HG03039 (cell line): ENCODE measurements at regions not wholly inside any gene's neighbourhood (a gene's known extent, or its start where the extent isn't known, plus 50 kb on each side); places are given as distances from the start of the nearest gene placed in this dataset.
"Not testable (repeated sequence)": the region's sequence is repeated elsewhere in the genome, so short reads cannot be mapped to it uniquely, and the experiment has no call there.

ENCODE experiments used
- ATAC-seq: cut with Tn5 transposase; IDR thresholded peaks from one replicate; pipeline ENCODE4 v1.9.1; 2021; ENCODE audit warnings: mild to moderate bottlenecking, moderate library complexity; ENCODE audit not compliant: unreplicated experiment

DNA sequence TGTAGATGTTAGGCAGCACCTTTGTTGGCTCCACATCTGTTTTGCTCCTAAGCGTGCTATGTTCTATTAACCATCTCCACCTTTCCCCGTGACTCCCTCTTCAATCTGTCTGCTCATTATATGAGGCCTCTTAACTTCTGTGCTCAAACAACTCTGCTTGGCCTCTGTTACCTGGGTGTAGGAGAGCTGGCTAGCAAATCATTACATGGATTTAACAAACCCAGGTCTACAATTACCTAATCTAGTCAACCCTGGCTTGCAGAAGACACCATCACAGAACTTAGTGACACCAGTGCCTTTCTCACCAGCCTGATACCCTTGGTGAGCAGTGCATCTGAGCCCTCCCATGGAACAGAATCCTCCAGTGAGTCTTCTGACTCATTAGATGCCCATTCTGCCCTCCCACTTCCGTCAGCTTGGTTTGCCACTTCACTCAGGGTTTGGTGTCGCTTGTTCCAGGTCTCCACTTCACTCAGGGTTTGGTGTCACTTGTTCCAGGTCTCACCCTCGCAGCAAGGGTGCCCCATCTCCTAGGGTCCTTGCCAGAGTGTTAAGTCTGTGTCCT is 92.0 kb upstream of the KIF26B start:
- no peak for ATAC-seq

DNA sequence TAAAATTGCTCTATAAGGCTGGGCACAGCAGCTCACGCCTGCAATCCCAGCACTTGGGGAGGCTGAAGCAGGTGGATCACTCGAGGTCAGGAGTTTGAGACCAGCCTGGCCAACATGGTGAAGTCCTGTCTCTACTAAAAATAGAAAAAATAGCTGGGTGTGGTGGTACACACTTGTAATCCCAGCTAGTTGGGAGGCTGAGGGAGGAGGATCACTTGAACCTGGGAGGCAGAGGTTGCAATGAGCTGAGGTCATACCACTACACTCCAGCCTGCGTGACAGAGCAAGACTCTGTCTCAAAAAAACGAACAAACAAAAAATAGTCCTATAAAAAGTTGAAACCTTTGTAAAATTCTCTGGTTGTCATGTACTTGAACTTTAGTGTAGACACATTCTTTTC is 93.0 kb upstream of the KIF26B start:
- not testable (repeated sequence) for ATAC-seq

DNA sequence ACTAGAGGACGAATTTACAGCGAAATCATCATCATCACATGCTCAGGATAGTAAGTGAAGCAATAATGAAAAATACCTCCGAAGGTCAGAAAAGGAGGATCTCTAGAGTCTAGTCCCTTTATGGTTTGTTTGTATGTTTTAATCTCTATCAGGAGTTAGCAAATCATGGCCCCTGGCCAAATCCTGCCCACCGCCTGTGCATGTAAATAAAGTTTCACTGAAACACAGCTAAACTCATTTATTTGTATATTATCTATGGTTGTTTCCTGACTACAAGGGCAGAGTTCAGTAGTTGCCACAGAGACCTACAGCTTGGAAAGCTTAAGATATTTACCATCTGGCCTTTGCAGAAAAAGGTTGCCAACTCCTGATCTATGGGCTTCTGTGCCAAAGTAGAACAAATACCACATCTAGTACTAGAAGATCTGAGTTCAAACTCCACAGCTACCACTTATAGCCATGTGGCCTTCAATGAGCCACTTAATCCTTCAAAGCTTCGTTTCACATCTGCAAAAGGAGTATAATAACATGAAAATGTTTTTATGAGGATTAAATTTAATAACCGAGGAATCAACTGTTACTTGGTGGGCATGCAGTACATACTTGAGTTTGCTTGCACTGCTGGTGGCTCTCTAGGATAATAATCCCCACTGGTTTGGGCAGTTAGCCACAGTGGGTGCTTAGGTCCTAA is 94.0 kb upstream of the KIF26B start:
- no peak for ATAC-seq

DNA sequence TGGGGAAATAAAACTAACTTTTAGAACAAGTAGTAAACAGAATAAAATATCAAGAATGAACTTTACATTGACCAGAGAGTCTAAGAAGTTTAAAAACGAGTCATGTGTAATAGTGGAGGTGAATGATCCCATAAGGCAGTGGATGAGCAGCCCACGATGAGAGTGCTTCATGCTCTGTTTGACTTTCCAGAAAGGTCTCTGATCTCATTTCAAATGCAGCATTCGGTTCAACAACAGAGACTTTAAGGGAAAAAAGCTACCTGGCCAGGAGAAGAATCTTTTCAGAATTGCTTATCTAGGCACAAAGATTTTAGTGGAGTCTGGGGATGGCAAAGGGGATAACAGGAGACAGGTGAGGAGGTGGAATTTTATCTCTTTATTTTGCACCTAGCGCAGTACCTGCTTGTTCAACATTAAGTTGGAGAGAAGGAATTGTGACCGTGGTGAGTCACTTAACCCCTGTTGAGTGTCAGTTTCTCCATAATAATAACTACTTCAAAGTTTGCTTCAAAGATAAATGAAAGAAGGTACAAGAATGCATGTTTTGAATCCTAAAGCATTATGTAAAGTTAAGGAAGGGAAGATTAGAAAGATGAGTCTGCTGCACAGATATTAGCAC is 94.9 kb upstream of the KIF26B start:
- no peak for ATAC-seq

DNA sequence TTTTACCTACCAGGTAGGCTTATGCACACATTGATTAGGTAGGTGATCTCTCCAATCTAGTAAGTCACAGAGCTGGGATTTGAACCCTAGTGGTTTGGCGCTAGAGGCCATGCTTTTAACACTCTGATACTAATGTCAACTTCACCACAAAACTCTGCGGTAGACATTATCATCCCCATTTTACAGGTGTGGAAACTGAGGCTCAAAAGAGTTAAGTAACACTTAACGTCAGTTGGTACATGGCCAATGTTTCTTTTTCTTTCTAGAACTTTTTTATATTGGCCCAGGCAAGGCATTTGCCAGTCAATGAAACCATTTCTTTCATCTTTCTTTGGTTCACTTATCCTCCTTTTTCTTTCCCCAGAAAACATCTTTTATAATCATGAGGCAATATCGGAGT is 95.9 kb upstream of the KIF26B start:
- no peak for ATAC-seq

DNA sequence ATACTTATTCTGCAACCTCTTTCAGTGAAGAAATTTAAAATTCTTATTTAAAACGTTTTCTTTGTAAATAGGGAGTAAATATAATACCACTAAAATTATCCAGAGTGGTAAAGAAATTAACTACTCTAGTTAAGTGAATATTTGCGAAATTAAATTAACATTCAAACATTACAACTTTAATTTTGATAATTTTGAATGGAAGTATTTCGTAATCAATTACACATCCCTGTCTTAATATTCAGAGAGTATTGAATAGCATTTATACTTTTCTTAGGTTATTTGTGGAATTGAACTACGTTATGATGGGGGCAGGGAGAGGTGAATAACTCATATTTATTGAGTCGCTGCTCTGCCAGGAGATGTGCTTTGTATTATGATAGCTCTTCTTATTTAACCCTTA is 96.3 kb upstream of the KIF26B start:
- no peak for ATAC-seq

DNA sequence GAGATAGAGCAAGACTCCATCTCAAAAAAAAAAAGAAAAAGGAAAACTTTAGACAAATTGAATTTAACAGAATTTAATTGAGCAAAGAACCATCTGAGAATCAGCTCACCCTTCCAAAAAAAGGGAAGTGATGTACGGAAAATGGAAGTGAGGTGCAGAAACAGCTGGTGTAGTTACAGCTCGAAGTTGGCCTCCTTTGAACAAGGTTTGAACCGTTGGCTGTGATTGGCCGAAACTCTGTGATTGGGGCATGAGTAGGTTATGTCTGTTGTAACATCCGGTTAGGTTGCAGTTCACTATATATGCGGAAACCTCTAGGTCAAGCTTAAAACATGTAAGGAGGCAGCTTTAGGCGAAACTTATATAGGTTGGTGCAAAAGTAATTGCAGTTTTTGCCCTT is 97.9 kb upstream of the KIF26B start:
- no peak for ATAC-seq

DNA sequence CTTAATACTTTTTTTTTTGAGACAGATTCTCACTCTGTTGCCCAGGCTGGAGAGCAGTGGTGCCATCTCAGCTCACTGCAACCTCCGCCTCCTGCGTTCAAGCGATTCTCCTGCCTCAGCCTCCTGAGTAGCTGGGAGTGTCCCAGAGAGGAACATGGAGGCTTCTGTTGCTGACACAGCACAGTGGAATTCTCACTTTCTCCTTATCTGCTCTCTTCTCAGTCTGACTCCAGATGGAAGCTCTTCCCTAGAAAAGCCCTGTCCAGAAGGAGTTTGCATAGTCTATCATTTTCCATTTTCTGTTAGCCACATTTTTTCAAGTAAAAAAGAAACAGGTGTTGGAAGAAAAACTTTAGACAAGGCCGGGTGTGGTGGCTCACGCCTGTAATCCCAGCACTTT is 98.5 kb upstream of the KIF26B start:
- ATAC-seq = not testable (repeated sequence)

DNA sequence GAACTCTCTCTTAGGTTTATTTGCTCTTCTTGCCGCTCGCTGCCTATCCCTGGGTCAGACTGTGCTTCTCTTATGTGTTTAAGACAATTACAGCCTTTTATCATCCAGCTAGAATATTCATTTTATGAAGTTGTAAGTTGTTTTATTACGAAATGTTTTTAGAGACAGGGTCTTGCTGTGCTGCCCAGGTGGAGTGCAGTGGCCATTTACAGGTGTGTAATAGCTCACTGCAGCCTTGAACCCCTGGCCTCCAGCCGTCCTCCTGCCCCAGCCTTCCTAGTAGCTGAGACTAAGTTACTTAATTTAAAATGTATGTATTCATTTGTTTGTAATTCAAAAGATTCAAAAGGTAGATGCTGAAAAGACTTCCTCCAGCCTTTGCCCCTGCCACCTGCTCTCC is 99.0 kb upstream of the KIF26B start:
- ATAC-seq = no peak

DNA sequence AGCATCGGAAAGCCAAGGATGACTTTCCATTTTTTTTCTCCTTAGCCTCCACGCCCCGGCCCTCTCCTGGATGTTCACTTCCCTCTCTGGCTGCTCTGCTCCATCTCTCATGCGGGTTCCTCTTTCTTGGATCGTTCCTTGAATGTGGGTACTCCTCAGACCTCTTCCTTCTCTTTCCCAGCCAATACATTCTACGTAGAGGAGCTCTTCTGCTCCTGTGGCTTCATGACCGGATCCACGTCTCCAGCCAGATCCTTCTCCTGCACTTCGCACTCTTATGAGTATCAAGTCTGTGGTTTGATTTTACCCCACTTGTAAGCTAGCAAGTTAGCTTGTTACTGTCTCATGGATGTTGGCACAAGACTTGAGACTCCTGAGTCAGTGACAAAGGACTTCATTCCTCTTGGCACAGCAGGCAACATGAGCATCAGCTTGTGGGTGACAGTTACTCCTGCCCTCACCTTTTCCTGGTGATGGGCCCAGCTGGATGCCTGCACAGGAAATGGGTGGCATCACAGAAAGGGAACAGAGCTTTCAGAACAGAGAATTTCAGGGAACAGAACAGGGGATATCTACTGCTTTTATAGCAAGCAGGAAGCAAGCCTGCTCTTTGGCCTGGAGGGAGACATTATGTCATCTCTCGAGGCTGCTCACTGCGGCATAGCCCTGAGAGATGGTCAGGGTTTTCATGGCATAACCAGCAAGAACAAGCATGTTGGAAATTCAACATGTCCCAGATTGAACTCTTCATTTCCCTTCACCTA is 100.1 kb upstream of the KIF26B start:
- ATAC-seq = no peak

DNA sequence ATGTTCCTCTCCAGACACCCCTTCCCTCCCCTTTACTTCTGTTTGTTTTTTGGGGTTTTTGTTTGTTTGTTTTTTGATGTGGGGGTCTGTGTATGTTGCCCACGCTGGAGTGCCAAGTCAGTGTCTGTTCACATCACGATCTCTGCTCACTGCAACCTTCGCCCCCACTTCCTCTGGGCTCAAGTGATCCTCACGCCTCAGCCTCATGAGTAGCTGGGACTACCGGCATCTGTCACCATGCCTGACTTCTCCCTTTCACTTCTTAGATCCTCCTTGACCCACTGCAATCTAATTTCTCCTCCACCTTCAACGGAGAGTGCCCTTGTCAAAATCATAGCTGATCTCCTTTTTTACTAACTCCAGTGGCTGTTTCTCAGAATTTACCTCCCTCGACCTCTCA is 100.7 kb upstream of the KIF26B start:
- no peak for ATAC-seq

DNA sequence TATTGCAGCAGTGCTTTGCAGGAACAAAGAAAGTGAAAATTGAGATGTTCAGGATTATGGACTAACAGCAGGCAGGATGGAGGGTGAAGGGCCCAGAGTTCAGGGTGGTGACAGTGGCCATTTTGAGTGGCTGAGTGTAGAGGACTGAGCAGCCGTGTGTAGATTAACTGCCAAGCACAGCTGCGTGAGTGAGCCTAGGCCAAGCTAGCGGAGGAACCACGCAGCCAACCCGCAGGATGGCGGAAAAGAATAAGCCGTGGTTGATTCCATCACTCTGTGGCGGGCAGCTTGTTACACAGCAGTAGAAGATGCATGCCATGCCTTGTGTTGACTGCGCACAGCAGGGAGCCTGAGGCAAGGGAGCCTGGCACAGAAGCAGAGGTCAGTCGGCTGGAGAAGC is 102.5 kb upstream of the KIF26B start:
- ATAC-seq = no peak

DNA sequence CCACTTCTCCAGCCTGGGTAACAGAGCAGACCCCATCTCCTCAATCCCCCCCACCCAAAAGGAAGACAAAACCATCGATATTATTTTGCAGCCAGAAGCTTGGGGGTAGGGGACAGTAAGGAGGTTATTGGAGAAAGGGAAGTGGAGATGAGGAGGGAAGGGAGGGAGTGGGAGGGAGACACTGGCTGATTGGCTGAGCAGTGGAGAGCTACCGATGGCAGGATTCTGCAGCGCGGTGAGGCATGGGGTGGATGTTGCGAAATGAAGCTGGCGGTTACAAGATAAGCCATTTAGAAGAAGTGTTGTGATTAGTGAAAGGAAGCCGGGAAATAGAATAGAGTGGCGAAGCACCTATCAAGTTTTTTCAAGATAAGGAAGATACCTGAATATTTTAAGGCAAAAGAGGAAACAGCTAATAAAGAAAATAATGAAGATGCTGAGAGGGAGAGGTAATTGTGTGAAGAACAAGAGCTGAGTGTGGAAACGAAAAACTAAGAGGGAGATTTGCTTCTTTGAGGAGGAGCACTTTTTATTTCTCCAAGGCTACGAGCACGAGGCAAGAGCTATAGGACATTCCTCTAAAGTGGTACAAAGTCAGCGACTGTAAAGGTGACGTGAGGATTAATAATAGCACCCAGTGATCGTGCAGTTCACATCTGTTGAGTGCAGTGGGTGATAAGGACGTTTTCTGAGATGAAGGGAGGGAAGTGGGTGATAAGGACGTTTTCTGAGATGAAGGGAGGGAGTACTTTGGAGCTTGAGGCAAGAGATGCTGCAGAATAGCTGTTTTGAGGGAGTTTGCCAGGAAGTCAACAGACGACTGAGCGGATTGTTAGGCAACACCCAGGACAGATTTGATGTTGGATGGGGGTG is 103.2 kb upstream of the KIF26B start:
- ATAC-seq = no peak

DNA sequence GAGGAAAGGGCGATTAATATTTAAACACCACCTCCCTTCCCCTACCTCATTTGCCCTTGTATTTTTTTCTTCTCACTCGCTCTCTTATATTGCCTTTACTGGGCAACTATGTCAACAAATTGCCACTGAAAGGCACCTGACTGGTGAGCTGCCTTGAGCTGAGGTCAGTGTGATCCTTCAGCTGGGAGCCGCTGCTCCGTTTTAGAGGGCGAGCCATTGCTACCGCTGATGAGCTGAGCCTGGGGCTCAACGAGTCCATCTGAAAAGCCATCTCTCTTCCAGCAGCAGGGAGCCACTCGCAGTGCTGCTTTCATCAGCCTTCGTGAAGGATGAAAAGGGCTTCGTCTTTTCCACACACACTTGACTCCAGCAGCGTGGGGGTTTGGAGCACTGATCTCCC is 108.0 kb upstream of the KIF26B start:
- no peak for ATAC-seq

DNA sequence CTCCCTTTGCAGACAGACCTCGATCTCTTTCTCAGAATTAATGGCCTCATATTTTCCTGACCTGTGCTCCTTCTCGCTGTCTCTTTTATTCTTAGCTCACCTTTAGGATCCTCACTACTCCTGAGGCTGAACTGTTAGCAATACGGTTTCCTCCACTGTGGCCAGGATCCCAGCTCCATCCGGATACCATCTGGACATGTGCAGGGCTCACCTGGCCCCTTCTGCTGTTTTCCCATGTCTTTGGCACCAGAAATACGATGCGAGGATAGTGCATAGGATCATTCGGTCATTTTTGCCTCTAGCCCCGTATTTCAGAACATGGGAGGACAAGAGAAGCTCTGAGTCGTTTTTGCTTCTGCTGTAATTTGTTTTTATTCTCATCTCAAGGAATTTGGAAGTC is 108.5 kb upstream of the KIF26B start:
- no peak for ATAC-seq

DNA sequence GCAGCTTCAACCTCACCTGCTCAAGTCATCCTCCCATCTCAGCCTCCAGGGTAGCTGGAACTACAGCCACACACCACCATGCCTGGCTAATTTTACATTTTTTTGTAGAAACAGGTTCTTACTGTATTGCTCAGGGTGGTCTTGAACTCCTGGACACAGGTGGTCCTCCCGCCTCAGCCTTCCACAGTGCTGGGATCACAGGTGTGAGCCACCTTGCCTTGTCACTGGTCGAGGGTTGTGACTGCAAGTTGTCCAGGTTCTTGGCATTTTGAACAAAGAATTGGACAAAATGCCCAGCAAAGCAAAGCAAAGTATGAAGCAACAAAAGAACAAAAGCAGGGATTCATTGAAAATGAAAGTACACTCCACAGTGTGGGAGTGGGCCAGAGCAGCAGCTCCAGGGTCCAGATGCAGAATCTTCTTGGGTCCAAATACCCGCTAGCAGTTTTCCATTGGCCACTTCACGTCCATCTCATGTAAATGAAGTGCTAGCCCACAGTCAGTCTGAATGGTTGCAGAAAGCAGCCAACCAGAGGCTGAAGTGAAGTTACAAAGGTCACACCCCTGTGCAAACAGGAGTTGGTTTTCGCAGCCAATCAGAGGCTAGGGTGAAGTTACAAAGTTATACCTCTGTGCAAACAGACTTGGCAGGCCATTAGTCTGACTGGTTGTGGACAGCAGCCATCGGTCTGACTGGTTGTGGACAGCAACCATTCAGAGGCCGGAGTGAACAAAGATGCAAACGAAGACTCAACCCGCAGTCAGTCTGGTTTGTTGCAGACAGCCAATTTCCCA is 109.5 kb upstream of the KIF26B start:
- no peak for ATAC-seq

DNA sequence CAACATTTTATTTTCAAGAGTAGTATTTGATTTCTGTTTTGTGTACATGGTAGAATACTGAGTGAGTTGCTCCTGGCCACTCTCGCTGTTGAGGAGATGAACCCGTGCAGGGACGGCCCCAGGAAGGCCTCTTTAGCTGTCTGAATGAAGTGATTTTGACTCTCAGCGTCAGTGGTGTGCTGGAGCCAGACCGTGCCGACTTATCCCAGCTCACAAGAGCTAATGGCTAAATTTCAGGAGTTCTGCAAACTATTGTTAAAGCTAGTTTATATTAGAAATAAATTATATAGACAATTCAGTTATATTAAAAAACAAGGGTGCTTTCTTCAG is 111.2 kb upstream of the KIF26B start:
- ATAC-seq = no peak

DNA sequence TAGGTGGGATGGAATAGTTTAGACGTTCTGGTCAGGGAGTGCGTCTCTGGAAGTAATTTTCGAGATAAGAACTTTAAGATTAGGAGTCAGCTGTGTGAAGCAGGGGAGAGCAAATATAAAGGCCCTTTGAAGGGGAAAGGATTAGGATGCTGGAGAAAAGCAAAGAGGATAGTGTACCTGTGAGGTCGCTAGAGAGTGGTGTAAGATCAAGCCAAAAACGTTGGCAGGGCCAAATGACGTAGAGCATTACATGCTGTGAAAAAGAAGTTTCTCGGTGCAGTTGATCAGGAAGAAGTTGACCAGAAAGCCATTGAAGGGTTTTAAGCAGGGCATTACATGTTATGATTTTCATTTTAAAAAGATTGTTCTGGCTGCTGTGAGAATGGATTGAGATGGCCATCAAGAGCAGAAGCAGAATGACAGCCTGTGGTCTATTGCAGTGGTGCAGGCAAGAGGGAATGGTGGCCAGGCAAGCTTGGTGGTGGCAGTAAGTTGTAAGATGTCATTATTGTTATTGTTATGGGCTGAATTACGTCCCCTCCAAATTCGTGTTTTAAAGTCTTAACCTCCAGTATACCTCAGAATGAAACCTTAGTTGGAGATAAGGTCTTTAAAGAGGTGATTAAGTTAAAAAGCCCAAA is 113.6 kb upstream of the KIF26B start:
- ATAC-seq = no peak

DNA sequence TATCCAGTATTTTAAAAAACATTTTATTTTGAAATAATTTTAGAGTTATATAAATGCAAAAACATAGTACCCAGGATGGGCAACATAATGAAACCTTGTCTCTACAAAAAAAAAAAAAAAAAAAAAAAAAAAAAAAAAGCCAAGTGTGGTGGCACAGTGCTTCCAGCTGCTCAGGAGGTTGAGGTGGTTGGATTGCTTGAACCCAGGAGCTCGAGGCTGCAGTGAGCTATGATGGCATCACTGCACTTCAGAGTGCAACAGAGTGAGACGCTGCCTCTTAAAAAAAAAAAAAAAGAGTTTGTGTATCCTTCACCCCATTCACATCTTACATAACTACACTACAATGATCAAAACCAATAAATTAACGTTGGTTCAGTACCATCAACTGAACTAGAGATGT is 115.6 kb upstream of the KIF26B start:
- ATAC-seq = no peak

DNA sequence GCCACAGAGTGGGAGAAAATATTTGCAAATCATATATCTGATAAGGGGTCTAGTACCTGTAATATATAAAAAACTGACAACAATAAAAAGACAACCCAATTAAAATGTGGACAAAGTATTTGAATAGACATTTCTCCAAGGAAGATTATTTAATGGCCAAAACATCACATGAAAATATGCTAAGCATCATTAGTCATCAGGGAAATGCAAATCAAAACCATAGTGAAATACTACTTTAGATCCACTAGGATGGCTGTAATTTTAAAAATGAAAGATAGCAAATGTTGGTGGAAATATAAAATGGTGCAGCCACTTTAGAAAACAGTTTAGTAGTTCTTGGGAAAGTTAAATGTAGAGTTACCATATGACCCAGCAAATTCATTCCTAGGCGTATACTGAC is 118.7 kb upstream of the KIF26B start:
- no peak for ATAC-seq
